A673 (cell line): ENCODE measurements at regions not wholly inside any gene's neighbourhood (a gene's known extent, or its start where the extent isn't known, plus 50 kb on each side); places are given as distances from the start of the nearest gene placed in this dataset.

ENCODE experiments used
- BruUV-seq: library from RNA; stranded (reverse); fragments of 400-500 nt; replicated peaks from 2 replicates; lab custom pipeline; 2021; lab: Mats Ljungman, UMichigan
- CTCF ChIA-PET: fragments of 300-600 bp; sonication (Branson Sonifier 250); formaldehyde crosslinking; loops from one replicate; lab custom pipeline; 2022; ENCODE audit warnings: antibody characterized with exemption; lab: Charles Lee
- POLR2A ChIA-PET: fragments of 300-600 bp; sonication (Branson Sonifier 250); formaldehyde crosslinking; loops from one replicate; lab custom pipeline; 2022; ENCODE audit warnings: antibody characterized with exemption; ENCODE audit not compliant: low non-redundant PET; lab: Charles Lee
- DNase-seq: peaks from one replicate; pipeline ENCODE4 v3.0.0-alpha.2; 2015; ENCODE audit warnings: low spot score
- H3K27ac ChIP-seq: fragments of 200-600 bp; sonication (generic); 2 replicates; pipeline ENCODE4 v1.5.1; 2016; ENCODE audit warnings: mixed run types, low read depth, mild to moderate bottlenecking, mixed read lengths, antibody characterized with exemption, low read length; ENCODE audit not compliant: poor library complexity, severe bottlenecking
- H3K27me3 ChIP-seq: fragments of 200-600 bp; sonication (generic); replicated peaks from 2 replicates; pipeline ENCODE4 v1.6.1; 2017; ENCODE audit warnings: mixed run types, low read depth, mild to moderate bottlenecking, mixed read lengths, antibody characterized with exemption, low read length; ENCODE audit not compliant: insufficient read depth, poor library complexity
- H3K36me3 ChIP-seq: fragments of 200-600 bp; sonication (generic); 2 replicates; pipeline ENCODE4 v1.6.1; 2016; ENCODE audit warnings: mixed run types, mild to moderate bottlenecking, mixed read lengths, antibody characterized with exemption, low read length; ENCODE audit not compliant: insufficient read depth, poor library complexity, severe bottlenecking
- H3K4me1 ChIP-seq: fragments of 200-600 bp; sonication (generic); 2 replicates; pipeline ENCODE4 v1.6.1; 2017; ENCODE audit warnings: mixed run types, mild to moderate bottlenecking, mixed read lengths, antibody characterized with exemption, low read length; ENCODE audit not compliant: insufficient read depth, poor library complexity, severe bottlenecking
- H3K4me3 ChIP-seq: fragments of 200-600 bp; sonication (generic); 2 replicates; pipeline ENCODE4 v1.5.1; 2016; ENCODE audit warnings: low read depth, mixed run types, mild to moderate bottlenecking, mixed read lengths, low read length; ENCODE audit not compliant: poor library complexity, severe bottlenecking
- H3K9me3 ChIP-seq: fragments of 200-600 bp; sonication (generic); 2 replicates; pipeline ENCODE4 v1.6.1; 2016; ENCODE audit warnings: mixed run types, low read depth, mild to moderate bottlenecking, mixed read lengths, antibody characterized with exemption, low read length; ENCODE audit not compliant: poor library complexity, severe bottlenecking
- CTCF ChIP-seq: fragments of 300-800, 200-600 bp; sonication (generic); conservative IDR thresholded peaks from 2 replicates; pipeline ENCODE4 v1.5.1; 2017; ENCODE audit warnings: low read depth, mild to moderate bottlenecking, antibody characterized with exemption, low read length, moderate library complexity, mixed read lengths
- EZH2 ChIP-seq: fragments of 200-600 bp; sonication (generic); IDR thresholded peaks from 2 replicates; pipeline ENCODE4 v1.6.1; 2017; ENCODE audit warnings: borderline replicate concordance, low read depth, mild to moderate bottlenecking, mixed read lengths, antibody characterized with exemption, low read length; ENCODE audit not compliant: poor library complexity, severe bottlenecking
- intact Hi-C: fragments of 100-400 bp; cut with micrococcal nuclease; formaldehyde crosslinking; loops from one replicate; pipeline ENCODE4 v1.10.0; 2022; ENCODE audit not compliant: unreplicated experiment

GRCh38 chr7:85324145-85324799 is 137.4 kb upstream of the SEMA3D start:
- Histone ChIP-seq H3K27me3 (no peaks in the 10 kb centered on the region), H3K9me3 (no peaks in the 10 kb centered on the region), H3K36me3 (no peaks in the 10 kb centered on the region), H3K27ac (no peak overlapping the region), H3K4me1 (no peaks in the 10 kb centered on the region), H3K4me3 (no peak overlapping the region)
- no peak for DNase-seq
- TF ChIP-seq CTCF (no peak), EZH2 (no peak)
- CTCF ChIA-PET, result no interaction called here
- no TSS peak for BruUV-seq
- POLR2A ChIA-PET, result no interaction called here
- intact Hi-C loops, result no loop called here

GRCh38 chr7:85322252-85322651 is 135.4 kb upstream of the SEMA3D start:
- Histone ChIP-seq H3K36me3 (no peaks in the 10 kb centered on the region), H3K4me3 (no peak overlapping the region), H3K27me3 (no peaks in the 10 kb centered on the region), H3K9me3 (no peaks in the 10 kb centered on the region), H3K27ac (no peak overlapping the region), H3K4me1 (no peaks in the 10 kb centered on the region)
- ChIA-PET CTCF (no interaction called here), POLR2A (no interaction called here)
- BruUV-seq, result no TSS peak
- no peak for DNase-seq
- intact Hi-C loops, result no loop called here
- no peak for TF ChIP-seq CTCF
- TF ChIP-seq EZH2, result no peak

- no peaks in the 10 kb centered on the region for H3K9me3 ChIP-seq
- no TSS peak for BruUV-seq
- no peak overlapping the region for H3K4me3 ChIP-seq
- H3K4me1 ChIP-seq, result no peaks in the 10 kb centered on the region
- no peaks in the 10 kb centered on the region for H3K36me3 ChIP-seq
- no peak for TF ChIP-seq EZH2
- TF ChIP-seq CTCF, result no peak
- H3K27ac ChIP-seq, result no peak overlapping the region
- ChIA-PET POLR2A (no interaction called here), CTCF (no interaction called here)
- H3K27me3 ChIP-seq, result no peaks in the 10 kb centered on the region
- intact Hi-C loops, result no loop called here
- DNase-seq, result no peak
Observed at GRCh38 chr7:85320699-85321476, 134.0 kb upstream of the SEMA3D start.
